ENCODE measurements at regions not wholly inside any gene's neighbourhood (a gene's known extent, or its start where the extent isn't known, plus 50 kb on each side); places are given as distances from the start of the nearest gene placed in this dataset.

DNA sequence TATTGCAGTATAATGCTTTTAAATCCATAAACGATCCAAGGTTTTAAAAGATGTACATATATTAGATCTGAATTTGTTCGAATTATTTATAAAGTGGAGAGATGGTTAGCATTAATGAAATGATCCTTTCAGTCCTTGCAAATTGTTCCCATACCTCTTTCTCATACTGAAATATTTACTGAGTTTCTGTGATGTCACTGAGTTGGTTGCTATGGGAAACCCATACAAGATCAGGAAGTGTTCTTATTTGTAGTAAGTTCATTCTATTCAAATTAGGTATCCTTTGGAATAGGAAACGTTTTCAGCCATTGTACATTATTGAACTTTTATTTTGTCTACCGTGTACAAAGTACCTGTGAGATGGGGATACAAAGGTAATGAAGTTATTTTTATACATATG lies 73.2 kb upstream of the CHL1 start:
- ATAC-seq (ENCODE audit: low read depth) = no peak
- Histone ChIP-seq H3K4me1 (ENCODE audit: control insufficient read depth in 2 of 2, insufficient read depth in 2 of 2, low read length in 2 of 2) (no peaks in the 10 kb centered on the region), H2AFZ (ENCODE audit: insufficient read depth, low read depth, low read length, poor library complexity, severe bottlenecking) (no peak overlapping the region), H3K27ac (ENCODE audit: low read length in 2 of 2) (no peak overlapping the region), H3K79me2 (ENCODE audit: control insufficient read depth, insufficient read depth, low read length) (no peaks in the 10 kb centered on the region), H3K4me2 (replicated peaks; ENCODE audit: low read depth, low read length, poor library complexity, severe bottlenecking) (no peak overlapping the region), H4K20me1 (ENCODE audit: control insufficient read depth, insufficient read depth, low read length, poor library complexity, severe bottlenecking) (no peaks in the 10 kb centered on the region), H3K9me3 (ENCODE audit: control extremely low read depth in 1 of 3, control insufficient read depth in 2 of 3, insufficient read depth in 1 of 3, low read length in 2 of 3) (no peaks in the 10 kb centered on the region), H3K36me3 (replicated peaks in 1 of 2; ENCODE audit: control extremely low read depth in 1 of 2, control insufficient read depth in 1 of 2, extremely low read depth in 1 of 2, insufficient read depth in 2 of 2, low read length in 1 of 2) (no peaks in the 10 kb centered on the region), H3K4me3 (ENCODE audit: control extremely low read depth in 1 of 5, extremely low read depth in 1 of 5, insufficient read depth in 1 of 5, low read depth in 2 of 5, low read length in 4 of 5) (no peak overlapping the region), H3K9ac (ENCODE audit: low read length) (no peak overlapping the region), H3K27me3 (replicated peaks in 1 of 4; ENCODE audit: control extremely low read depth in 1 of 4, control insufficient read depth in 3 of 4, insufficient read depth in 4 of 4, low read length in 3 of 4) (no peaks in the 10 kb centered on the region)
- no peak overlapping the region for H3K4me3 Mint-ChIP-seq
- no peak for DNase-seq
- WGBS (ENCODE audit: insufficient coverage) = no CpG with 5 or more reads among the region's 4 CpGs
- no peak for TF ChIP-seq EZH2 (IDR thresholded peaks at IDR 0.05; ENCODE audit: borderline replicate concordance, insufficient read depth, low read depth, low read length, poor library complexity, severe bottlenecking)
- TF ChIP-seq, protein P1, sequence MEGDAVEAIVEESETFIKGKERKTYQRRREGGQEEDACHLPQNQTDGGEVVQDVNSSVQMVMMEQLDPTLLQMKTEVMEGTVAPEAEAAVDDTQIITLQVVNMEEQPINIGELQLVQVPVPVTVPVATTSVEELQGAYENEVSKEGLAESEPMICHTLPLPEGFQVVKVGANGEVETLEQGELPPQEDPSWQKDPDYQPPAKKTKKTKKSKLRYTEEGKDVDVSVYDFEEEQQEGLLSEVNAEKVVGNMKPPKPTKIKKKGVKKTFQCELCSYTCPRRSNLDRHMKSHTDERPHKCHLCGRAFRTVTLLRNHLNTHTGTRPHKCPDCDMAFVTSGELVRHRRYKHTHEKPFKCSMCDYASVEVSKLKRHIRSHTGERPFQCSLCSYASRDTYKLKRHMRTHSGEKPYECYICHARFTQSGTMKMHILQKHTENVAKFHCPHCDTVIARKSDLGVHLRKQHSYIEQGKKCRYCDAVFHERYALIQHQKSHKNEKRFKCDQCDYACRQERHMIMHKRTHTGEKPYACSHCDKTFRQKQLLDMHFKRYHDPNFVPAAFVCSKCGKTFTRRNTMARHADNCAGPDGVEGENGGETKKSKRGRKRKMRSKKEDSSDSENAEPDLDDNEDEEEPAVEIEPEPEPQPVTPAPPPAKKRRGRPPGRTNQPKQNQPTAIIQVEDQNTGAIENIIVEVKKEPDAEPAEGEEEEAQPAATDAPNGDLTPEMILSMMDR (IDR thresholded peaks at IDR 0.05) = no peak
- no peaks in the 10 kb centered on the region for H3K9me3 Mint-ChIP-seq (ENCODE audit: insufficient read depth)
- POLR2A ChIA-PET = no interaction called here
- H3K4me1 Mint-ChIP-seq = peaks cover 4% of the 10 kb centered on the region
- no peak overlapping the region for H3K27ac Mint-ChIP-seq
- CTCF ChIA-PET = no interaction called here
- intact Hi-C loops (cut with micrococcal nuclease) = no loop called here
- H3K27me3 Mint-ChIP-seq = no peaks in the 10 kb centered on the region

DNA sequence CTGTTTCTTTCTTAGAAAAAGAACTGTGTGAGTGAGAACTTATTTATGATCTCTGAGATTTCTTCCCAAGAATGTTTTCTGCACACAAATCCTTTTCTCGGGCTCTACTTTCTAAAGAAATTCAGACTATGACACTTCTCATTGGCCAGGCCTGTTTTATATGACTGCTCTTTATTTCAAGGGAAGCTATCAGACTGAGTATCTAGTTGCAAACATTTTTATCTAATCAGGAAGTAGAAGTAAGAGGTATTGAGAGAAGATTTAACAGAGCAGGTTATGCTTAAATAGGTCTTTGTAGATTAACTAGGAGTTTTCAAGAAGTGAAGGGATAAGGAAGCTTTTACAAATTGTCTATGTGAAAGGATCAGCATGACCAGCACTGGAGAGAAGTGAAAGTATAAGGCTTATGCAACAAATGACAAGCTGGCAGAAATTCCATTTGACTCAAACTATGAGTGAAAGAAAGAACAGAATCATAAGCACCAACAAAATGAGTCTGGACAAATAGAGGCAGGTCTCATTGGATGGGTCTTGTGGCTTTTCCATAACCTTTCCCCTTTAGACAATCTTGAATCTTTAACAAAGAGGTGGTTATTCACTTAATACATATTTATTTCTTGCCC lies 71.9 kb upstream of the CHL1 start:
- Histone ChIP-seq H3K27ac (ENCODE audit: low read length in 2 of 2) (no peak overlapping the region), H3K9ac (ENCODE audit: low read length) (no peak overlapping the region), H3K4me2 (replicated peaks; ENCODE audit: low read depth, low read length, poor library complexity, severe bottlenecking) (no peak overlapping the region), H3K36me3 (replicated peaks in 1 of 2; ENCODE audit: control extremely low read depth in 1 of 2, control insufficient read depth in 1 of 2, extremely low read depth in 1 of 2, insufficient read depth in 2 of 2, low read length in 1 of 2) (no peaks in the 10 kb centered on the region), H3K4me3 (ENCODE audit: control extremely low read depth in 1 of 5, extremely low read depth in 1 of 5, insufficient read depth in 1 of 5, low read depth in 2 of 5, low read length in 4 of 5) (no peak overlapping the region), H2AFZ (ENCODE audit: insufficient read depth, low read depth, low read length, poor library complexity, severe bottlenecking) (peak overlapping the region; percentile 23), H3K9me3 (ENCODE audit: control extremely low read depth in 1 of 3, control insufficient read depth in 2 of 3, insufficient read depth in 1 of 3, low read length in 2 of 3) (no peaks in the 10 kb centered on the region), H3K79me2 (ENCODE audit: control insufficient read depth, insufficient read depth, low read length) (no peaks in the 10 kb centered on the region), H3K27me3 (replicated peaks in 1 of 4; ENCODE audit: control extremely low read depth in 1 of 4, control insufficient read depth in 3 of 4, insufficient read depth in 4 of 4, low read length in 3 of 4) (no peaks in the 10 kb centered on the region), H3K4me1 (ENCODE audit: control insufficient read depth in 2 of 2, insufficient read depth in 2 of 2, low read length in 2 of 2) (no peaks in the 10 kb centered on the region), H4K20me1 (ENCODE audit: control insufficient read depth, insufficient read depth, low read length, poor library complexity, severe bottlenecking) (no peaks in the 10 kb centered on the region)
- Mint-ChIP-seq H3K27me3 (no peaks in the 10 kb centered on the region), H3K27ac (no peak overlapping the region), H3K4me3 (no peak overlapping the region), H3K4me1 (peaks cover 4% of the 10 kb centered on the region), H3K9me3 (ENCODE audit: insufficient read depth) (no peaks in the 10 kb centered on the region)
- intact Hi-C loops (cut with micrococcal nuclease) = no loop called here
- no peak for TF ChIP-seq EZH2 (IDR thresholded peaks at IDR 0.05; ENCODE audit: borderline replicate concordance, insufficient read depth, low read depth, low read length, poor library complexity, severe bottlenecking)
- TF ChIP-seq, protein P1 (IDR thresholded peaks at IDR 0.05) = no peak
- POLR2A ChIA-PET = no interaction called here
- ATAC-seq (ENCODE audit: low read depth) = no peak
- CTCF ChIA-PET = no interaction called here
- DNase-seq = no peak
- WGBS (ENCODE audit: insufficient coverage) = no CpG with 5 or more reads among the region's 1 CpG

Data from B cell (primary cell).